ENCODE measurements at regions not wholly inside any gene's neighbourhood (a gene's known extent, or its start where the extent isn't known, plus 50 kb on each side); places are given as distances from the start of the nearest gene placed in this dataset.
"Not testable (repeated sequence)": the region's sequence is repeated elsewhere in the genome, so short reads cannot be mapped to it uniquely, and the experiment has no call there.

- DNase-seq: no peak
Measured at GRCh38 chr3:137464341-137464740, 299.8 kb upstream of the SOX14 start.

- DNase-seq: no peak
Measured at GRCh38 chr3:137468446-137468845, 295.7 kb upstream of the SOX14 start.

- DNase-seq: no peak
Measured at GRCh38 chr3:137469263-137469662, 294.9 kb upstream of the SOX14 start.

DNA sequence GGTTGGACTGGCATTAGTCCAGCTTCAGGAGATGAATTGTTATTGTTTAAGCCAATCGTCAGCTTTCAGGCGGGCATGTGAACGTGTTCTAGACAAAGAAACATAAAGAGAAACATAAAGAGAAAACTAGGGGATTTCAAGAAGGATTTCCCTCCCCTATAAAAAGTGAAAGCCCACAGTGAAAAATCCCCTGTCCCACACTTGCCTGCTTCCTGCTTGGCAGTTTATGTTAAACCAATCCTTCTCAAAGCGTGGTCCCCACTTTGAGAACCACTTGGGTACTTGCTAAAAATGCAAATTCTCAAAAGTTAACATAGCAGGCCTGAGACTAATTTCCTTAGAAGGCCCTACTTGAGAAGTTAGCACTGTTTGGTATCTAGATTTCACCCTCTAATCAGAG is 293.0 kb upstream of the SOX14 start:
- no peak for DNase-seq

GRCh38 chr3:137471558-137472204 is 292.4 kb upstream of the SOX14 start:
- no peak for DNase-seq

DNA sequence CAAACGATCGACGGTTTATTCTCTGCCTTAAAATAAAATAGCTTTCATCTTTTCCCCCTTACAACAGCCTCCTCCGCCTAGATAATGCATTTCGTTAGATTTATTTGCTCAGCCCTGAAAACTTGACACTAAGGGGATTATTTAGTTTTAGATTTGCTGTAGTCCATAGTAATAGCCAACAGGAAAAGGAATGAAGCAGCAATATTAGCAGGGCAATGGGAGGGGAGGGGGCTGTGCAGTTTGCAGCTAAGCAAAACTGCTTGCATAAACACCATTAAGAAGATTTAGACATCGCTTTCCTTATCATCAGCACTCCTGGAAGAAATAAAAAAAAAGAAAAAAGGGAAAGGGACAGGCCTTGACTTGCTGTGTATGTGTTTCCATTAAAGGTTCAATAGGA is 286.5 kb upstream of the SOX14 start:
- DNase-seq: no peak

DNA sequence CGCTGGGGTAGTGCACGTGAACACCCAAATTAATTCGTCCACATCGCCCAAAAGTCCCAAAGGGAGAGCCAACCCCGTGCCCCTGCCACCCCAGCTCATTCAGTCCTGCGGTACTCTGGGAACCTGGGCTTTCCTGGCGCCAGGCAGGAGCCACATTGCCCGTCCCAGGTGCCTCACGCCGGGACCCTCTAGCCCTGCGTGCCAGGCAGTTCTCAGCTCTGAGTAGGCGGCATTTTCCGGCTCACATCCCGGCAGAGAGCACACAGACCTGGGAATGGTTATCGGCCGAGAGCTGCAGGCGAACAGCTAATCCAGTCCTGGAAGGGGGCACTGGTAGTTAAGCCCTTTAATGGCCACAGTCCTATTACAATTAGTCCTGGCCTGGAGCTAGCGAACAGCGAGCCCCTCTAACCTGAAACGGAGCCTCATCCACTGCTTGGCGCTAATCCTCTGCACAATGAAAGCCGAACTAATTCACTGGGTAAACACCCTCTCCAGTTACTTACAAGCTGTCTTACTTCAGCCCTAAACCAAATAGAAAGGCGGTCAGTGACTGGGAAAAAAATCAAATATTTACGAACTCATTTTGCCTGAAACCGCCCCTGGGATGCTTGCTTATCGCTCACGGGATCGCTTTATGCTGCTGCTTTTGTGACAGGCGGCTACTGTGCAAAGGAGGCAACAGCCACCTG is 254.6 kb upstream of the SOX14 start:
- no peak for DNase-seq

DNA sequence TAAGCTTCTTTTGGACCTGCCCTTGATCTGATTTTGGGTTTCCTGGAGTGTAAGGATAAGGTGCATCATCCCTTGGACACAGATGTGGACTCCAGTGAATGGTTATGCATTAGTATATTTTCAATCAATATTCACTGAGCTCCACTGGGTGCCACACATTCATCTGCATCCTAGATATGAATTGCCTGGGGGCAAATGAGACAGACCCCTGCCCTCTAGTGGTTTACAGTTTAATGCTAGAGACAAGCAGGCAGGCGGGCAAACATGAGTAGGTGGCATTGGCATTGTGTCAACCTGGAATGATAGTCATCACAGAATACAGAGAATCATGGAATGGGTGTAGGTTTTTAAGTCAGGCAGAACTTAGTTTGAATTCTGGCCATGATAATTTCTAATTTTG is 252.5 kb upstream of the SOX14 start:
- no peak for DNase-seq

GRCh38 chr3:137514853-137515252 is 249.3 kb upstream of the SOX14 start:
- no peak for DNase-seq

DNA sequence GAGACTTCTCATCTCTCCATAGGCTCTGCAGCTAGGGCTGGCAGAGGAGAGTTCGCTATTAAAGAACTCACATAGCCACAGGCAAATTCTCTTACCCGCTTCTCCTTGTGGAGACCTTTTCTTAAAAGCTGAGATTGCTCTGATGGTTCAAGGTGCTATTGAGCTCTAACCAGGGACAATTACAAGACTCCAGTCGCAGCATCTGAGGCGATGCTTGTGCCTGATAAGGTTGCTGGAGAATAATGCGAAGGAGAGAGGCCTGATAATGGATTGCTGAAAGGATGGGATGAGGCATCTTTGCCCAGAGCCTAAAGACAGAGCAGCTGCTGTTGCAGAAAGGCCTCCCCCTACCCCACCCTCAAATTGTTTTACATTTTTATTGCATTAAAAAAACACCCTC is 244.5 kb upstream of the SOX14 start:
- DNase-seq: no peak

GRCh38 chr3:137524751-137525150 is 239.4 kb upstream of the SOX14 start:
- DNase-seq: no peak

DNA sequence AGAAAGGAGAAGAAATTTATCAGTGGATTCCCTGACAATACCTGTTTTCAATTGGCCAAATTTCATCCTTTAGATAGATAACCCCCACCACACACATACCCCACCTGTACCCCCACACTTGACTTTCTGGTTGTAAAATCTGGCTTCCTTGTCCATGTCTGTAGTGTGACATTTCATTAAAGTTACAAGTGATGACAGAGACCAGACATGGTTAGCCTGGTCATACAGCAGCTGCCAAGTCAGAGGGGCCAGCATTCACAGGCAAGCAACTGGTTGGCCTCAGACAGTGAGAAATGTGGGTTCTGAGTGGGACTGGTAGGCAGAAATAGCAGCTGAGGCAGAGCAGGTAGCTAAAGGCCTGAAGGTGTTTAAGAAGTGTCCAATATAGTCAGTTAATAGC is 238.6 kb upstream of the SOX14 start:
- no peak for DNase-seq

DNA sequence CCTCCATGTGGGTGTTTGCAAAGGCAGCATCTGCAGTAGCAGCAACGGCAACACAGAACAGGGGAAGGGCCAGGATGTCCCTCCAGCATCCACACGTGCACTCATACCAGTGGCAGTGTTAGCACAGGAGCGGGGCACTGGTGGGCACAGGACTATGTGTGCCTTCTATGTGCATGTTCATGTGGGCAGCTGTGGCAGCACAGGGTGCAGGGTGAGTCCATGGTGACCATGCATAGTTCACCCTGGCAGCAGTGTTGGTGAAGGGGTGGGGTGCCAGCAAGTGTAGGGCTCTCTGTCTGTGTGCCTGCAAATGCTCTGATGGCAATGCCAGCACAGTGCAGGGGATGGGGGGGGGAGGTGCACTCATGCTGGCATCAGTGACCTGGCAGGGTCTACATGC is 222.1 kb upstream of the SOX14 start:
- DNase-seq: no peak

DNA sequence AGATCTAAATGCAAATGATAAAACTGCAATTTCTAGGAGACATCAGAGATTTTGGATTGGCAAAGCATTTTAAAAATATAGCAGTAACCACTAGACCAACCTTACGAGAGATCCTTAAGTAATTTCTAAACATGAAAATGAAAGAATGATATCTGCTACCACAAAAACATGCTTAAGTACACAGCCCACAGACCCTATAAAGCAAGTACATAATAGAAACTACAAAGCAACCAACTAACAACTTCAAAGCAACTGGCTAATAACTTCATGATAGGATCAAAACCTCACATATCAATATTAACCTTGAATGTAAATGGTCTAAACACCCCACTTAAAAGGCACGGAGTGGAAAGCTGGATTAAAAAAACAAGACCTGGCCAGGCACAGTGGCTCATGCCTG is 209.9 kb upstream of the SOX14 start:
- DNase-seq: no peak

DNA sequence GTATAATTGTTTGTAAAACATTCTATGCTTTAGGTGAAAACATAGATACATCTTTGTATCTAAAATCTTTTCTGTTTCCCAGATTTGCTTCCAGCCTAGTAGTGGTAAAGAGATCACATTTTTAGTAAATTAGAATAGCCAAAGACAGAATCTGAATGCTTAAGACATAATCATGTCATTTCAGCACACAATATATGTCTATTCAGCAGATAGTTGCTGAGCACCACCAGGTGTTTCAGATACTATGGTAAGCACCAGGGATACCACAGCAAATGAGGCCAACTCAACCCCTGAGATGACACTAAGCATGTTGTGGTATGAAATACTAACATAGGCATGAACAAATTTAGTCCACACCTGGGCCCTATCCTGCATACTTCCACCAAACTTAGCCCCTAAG is 195.2 kb upstream of the SOX14 start:
- DNase-seq: no peak

- no peak for DNase-seq
Measured at GRCh38 chr3:137572931-137573330, 191.2 kb upstream of the SOX14 start.

- DNase-seq: no peak
Measured at GRCh38 chr3:137582484-137582883, 181.6 kb upstream of the SOX14 start.

DNA sequence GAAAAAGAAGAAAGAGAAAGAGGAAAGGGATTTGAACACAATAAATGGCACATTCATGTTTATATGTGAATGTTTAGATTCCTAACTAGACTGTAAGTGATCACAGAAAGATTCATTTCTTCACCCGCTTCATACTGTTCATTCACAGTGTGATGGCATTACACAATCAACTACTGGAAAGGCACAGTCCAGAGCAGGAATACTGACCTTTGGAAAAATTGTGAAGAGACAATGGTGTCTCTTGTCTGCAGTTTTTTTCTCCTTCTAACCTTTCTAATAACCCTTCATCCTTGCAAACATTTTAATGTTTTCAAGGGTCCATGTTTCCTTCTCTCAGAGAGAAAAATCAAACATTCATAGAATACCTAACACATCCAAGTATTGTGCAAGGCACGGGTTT is 180.9 kb upstream of the SOX14 start:
- DNase-seq: no peak

DNA sequence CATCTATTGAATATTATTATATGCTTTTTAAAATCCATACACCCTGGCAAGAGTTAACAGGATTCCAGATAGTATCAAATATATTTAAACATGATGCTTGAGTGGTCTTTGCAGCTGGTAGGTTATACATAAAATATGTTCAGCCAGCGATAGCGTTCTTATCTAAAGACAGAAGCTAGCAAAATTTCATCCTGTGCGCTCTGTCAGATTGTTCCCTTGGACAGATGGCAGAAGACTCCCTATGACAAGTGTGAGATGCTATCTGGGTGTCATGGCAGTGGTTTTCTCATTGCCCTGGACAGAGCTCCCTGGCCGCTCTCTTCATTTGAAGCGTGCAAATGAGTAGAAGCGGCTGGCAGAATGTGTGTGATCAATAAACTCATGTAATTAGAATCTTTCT is 175.2 kb upstream of the SOX14 start:
- DNase-seq: no peak

DNA sequence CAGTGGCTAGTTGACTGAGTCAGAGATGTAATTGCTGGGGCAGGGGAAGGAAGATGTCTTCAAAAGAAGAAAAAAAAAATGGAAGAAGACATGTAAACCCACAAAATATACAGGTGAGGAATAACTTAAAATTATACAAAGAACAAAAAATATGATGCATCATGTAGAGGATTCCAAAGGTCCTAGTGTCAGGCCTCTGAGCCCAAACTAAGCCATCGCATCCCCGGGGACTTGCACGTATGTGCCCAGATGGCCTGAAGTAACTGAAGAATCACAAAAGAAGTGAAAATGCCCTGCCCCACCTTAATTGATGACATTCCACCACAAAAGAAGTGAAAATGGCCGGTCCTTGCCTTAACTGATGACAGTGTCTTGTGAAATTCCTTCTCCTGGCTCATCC is 168.7 kb upstream of the SOX14 start:
- not testable (repeated sequence) for DNase-seq

GRCh38 chr3:137610723-137611122 is 153.4 kb upstream of the SOX14 start:
- DNase-seq: no peak

- DNase-seq: no peak
Measured at GRCh38 chr3:137612291-137612690, 151.8 kb upstream of the SOX14 start.

GRCh38 chr3:137615659-137616418 is 148.3 kb upstream of the SOX14 start:
- DNase-seq: no peak
